H1 (cell line): ENCODE measurements at regions not wholly inside any gene's neighbourhood (a gene's known extent, or its start where the extent isn't known, plus 50 kb on each side); places are given as distances from the start of the nearest gene placed in this dataset.
A peak's percentile ranks its signal among the peaks of the same experiment; 100 is the strongest.

Source experiments
- CTCF ChIA-PET: fragments of 300-600 bp; sonication (Branson Sonifier 250); formaldehyde crosslinking; loops from one replicate; lab custom pipeline; 2021; ENCODE audit not compliant: partially characterized antibody; lab: Charles Lee
- POLR2A ChIA-PET: fragments of 300-600 bp; sonication (Branson Sonifier 250); formaldehyde crosslinking; loops from one replicate; lab custom pipeline; 2021; ENCODE audit warnings: inconsistent platforms; ENCODE audit not compliant: partially characterized antibody; lab: Charles Lee
- DNase-seq, 2 experiments: peaks; one replicate each; pipeline versions ENCODE4 v3.0.0 to v3.0.0-alpha.2; 2010 to 2022; ENCODE audit warnings: low spot score in 2 of 2, low read depth in 1 of 2, mixed read lengths in 1 of 2
- FAIRE-seq: peaks from 2 replicates; lab custom pipeline; 2011; peaks lifted over from hg19 to GRCh38; lab: Jason Lieb, UNC
- H2AFZ ChIP-seq: 2 replicates; pipeline ENCODE4 v1.8.1; 2012; ENCODE audit warnings: low read length, inconsistent platforms
- H2AK5ac ChIP-seq: 2 replicates; pipeline ENCODE4 v1.6.1; 2013; ENCODE audit warnings: low read depth, low read length
- H2BK120ac ChIP-seq: replicated peaks from 2 replicates; pipeline ENCODE3; 2013; ENCODE audit warnings: low read depth, low read length, inconsistent platforms
- H2BK12ac ChIP-seq: 2 replicates; pipeline ENCODE4 v1.6.1; 2013; ENCODE audit warnings: low read depth, low read length
- H2BK15ac ChIP-seq: 2 replicates; pipeline ENCODE4 v1.6.1; 2013; ENCODE audit warnings: low read length
- H2BK20ac ChIP-seq: 2 replicates; pipeline ENCODE4 v1.6.1; 2013; ENCODE audit warnings: low read length
- H2BK5ac ChIP-seq: 2 replicates; pipeline ENCODE4 v1.6.1; 2013; ENCODE audit warnings: low read depth, low read length
- H3K14ac ChIP-seq: 2 replicates; pipeline ENCODE4 v1.6.1; 2013; ENCODE audit warnings: inconsistent platforms; ENCODE audit not compliant: insufficient read length
- H3K18ac ChIP-seq: 2 replicates; pipeline ENCODE4 v1.6.1; 2013; ENCODE audit warnings: low read length; ENCODE audit errors: extremely low read depth
- H3K23ac ChIP-seq: 2 replicates; pipeline ENCODE4 v1.6.1; 2013; ENCODE audit warnings: inconsistent platforms; ENCODE audit not compliant: insufficient read length
- H3K23me2 ChIP-seq: 2 replicates; pipeline ENCODE4 v1.6.1; 2013; ENCODE audit warnings: low read depth, low read length
- H3K27ac ChIP-seq: 2 replicates; pipeline ENCODE4 v1.6.1; 2011; ENCODE audit warnings: low read depth, low read length, inconsistent platforms
- H3K27me3 ChIP-seq, 4 experiments: replicated peaks in 1 of 4; 1 replicate in 1 of 4; 2 replicates in 3 of 4; pipeline versions ENCODE4 v1.6.1 to v1.8.1; 2011 to 2013; ENCODE audit warnings: low read length in 3 of 4, mild to moderate bottlenecking in 3 of 4, inconsistent platforms in 2 of 4, mixed read lengths in 2 of 4, moderate library complexity in 1 of 4; ENCODE audit not compliant: control insufficient read depth in 3 of 4, insufficient read depth in 3 of 4; ENCODE audit errors: extremely low read depth in 1 of 4
- H3K36me3 ChIP-seq, 4 experiments: 2 replicates each; pipeline versions ENCODE4 v1.6.1 to v1.8.1; 2011 to 2013; ENCODE audit warnings: mild to moderate bottlenecking in 4 of 4, low read length in 3 of 4, moderate library complexity in 2 of 4, control low read depth in 1 of 4, inconsistent platforms in 1 of 4; ENCODE audit not compliant: insufficient read depth in 4 of 4, control insufficient read depth in 2 of 4
- H3K4ac ChIP-seq: replicated peaks from 2 replicates; pipeline ENCODE3; 2013; ENCODE audit warnings: low read length, low read depth, mixed read lengths, inconsistent platforms; ENCODE audit not compliant: insufficient read length
- H3K4me1 ChIP-seq, 4 experiments: replicated peaks in 1 of 4; 1 replicate in 1 of 4; 2 replicates in 3 of 4; pipeline versions ENCODE4 v1.6.1 to v1.8.1; 2011 to 2013; ENCODE audit warnings: low read length in 3 of 4, inconsistent platforms in 2 of 4, mixed read lengths in 1 of 4; ENCODE audit not compliant: insufficient read depth in 4 of 4, control insufficient read depth in 3 of 4
- H3K4me2 ChIP-seq, 2 experiments: 2 replicates each; pipeline versions ENCODE4 v1.6.1 to v1.8.1; 2011 to 2013; ENCODE audit warnings: low read depth in 2 of 2, low read length in 2 of 2, control low read depth in 1 of 2, inconsistent platforms in 1 of 2, mild to moderate bottlenecking in 1 of 2; ENCODE audit not compliant: insufficient read depth in 1 of 2
- H3K4me3 ChIP-seq, 4 experiments: fragments of 200-600, 300-600 bp in 1 of 4; sonication (generic), shearing (Covaris generic), sonication (Bioruptor Twin) in 1 of 4; 2 replicates each; pipeline versions ENCODE4 v1.5.1 to v1.8.1; 2011 to 2016; ENCODE audit warnings: low read length in 4 of 4, low read depth in 3 of 4, control low read depth in 2 of 4, inconsistent platforms in 2 of 4, mild to moderate bottlenecking in 2 of 4, mixed read lengths in 1 of 4, moderate library complexity in 1 of 4; ENCODE audit not compliant: insufficient read depth in 2 of 4; ENCODE audit errors: extremely low read depth in 1 of 4
- H3K56ac ChIP-seq: replicated peaks from 2 replicates; pipeline ENCODE3; 2013; ENCODE audit warnings: low read depth, mild to moderate bottlenecking, mixed read lengths, low read length, inconsistent platforms; ENCODE audit not compliant: insufficient read length
- H3K79me1 ChIP-seq: 2 replicates; pipeline ENCODE4 v1.6.1; 2013; ENCODE audit warnings: low read depth, low read length, control low read depth
- H3K79me2 ChIP-seq, 2 experiments: 2 replicates each; pipeline versions ENCODE4 v1.6.1 to v1.8.1; 2012 to 2013; ENCODE audit warnings: low read length in 2 of 2, mild to moderate bottlenecking in 2 of 2, inconsistent platforms in 1 of 2; ENCODE audit not compliant: insufficient read depth in 2 of 2, control insufficient read depth in 1 of 2
- H3K9ac ChIP-seq, 4 experiments: replicated peaks in 1 of 4; 1 replicate in 1 of 4; 2 replicates in 3 of 4; pipeline versions ENCODE4 v1.6.1 to v1.8.1; 2011 to 2013; ENCODE audit warnings: low read depth in 3 of 4, low read length in 3 of 4, control low read depth in 2 of 4, mild to moderate bottlenecking in 2 of 4, moderate library complexity in 2 of 4, inconsistent platforms in 1 of 4; ENCODE audit errors: extremely low read depth in 1 of 4
- H3K9me3 ChIP-seq, 2 experiments: 2 replicates each; pipeline versions ENCODE4 v1.6.1 to v1.8.1; 2012 to 2013; ENCODE audit warnings: mild to moderate bottlenecking in 2 of 2, moderate library complexity in 2 of 2, control low read depth in 1 of 2, inconsistent platforms in 1 of 2, low read depth in 1 of 2, low read length in 1 of 2, mixed read lengths in 1 of 2; ENCODE audit not compliant: insufficient read depth in 2 of 2
- H4K20me1 ChIP-seq, 2 experiments: replicated peaks in 1 of 2; 2 replicates each; pipeline versions ENCODE3 to v1.8.1; 2011 to 2013; ENCODE audit warnings: inconsistent platforms in 2 of 2, low read length in 2 of 2, mild to moderate bottlenecking in 1 of 2; ENCODE audit not compliant: insufficient read depth in 2 of 2, control insufficient read depth in 1 of 2
- H4K5ac ChIP-seq: 2 replicates; pipeline ENCODE4 v1.6.1; 2013; ENCODE audit warnings: low read length, low read depth, mixed read lengths, inconsistent platforms; ENCODE audit not compliant: insufficient read length
- H4K8ac ChIP-seq: 2 replicates; pipeline ENCODE4 v1.8.0; 2013; ENCODE audit warnings: mild to moderate bottlenecking, moderate library complexity, low read length, inconsistent platforms; ENCODE audit not compliant: insufficient read depth; ENCODE audit errors: extremely low read depth
- H4K91ac ChIP-seq: replicated peaks from 2 replicates; pipeline ENCODE3; 2013; ENCODE audit warnings: low read length, mixed read lengths, inconsistent platforms; ENCODE audit not compliant: insufficient read length
- CBX5 ChIP-seq: fragments of 300-800, 300-1000 bp; sonication (generic); IDR thresholded peaks from 2 replicates; pipeline ENCODE4 v1.7.1; 2016; ENCODE audit warnings: antibody characterized with exemption, low read length, low read depth
- CBX8 ChIP-seq: fragments of 300-800, 300-1000 bp; sonication (generic); IDR thresholded peaks from 2 replicates; pipeline ENCODE4 v1.7.1; 2016; ENCODE audit warnings: low read depth, low read length, borderline replicate concordance
- CHD1 ChIP-seq: IDR thresholded peaks from 2 replicates; pipeline ENCODE4 v1.6.1; 2012; ENCODE audit warnings: low read depth, low read length, improper control_type of control experiment
- CHD2 ChIP-seq: IDR thresholded peaks from 2 replicates; pipeline ENCODE4 v1.6.1; 2012; ENCODE audit warnings: low read length, improper control_type of control experiment
- CTBP2 ChIP-seq: IDR thresholded peaks from 2 replicates; pipeline ENCODE4 v1.7.0; 2011; ENCODE audit warnings: borderline replicate concordance, mild to moderate bottlenecking, moderate library complexity, mixed read lengths, low read length; ENCODE audit not compliant: insufficient read depth, insufficient read length
- JUND ChIP-seq: IDR thresholded peaks from 2 replicates; pipeline ENCODE4 v1.6.1; 2011; ENCODE audit warnings: mild to moderate bottlenecking, improper control_type of control experiment, low read length
- KDM1A ChIP-seq: fragments of 200-600, 300-600 bp; sonication (generic); IDR thresholded peaks from 2 replicates; pipeline ENCODE4 v1.7.1; 2016; ENCODE audit warnings: mild to moderate bottlenecking, low read length, borderline replicate concordance
- KDM4A ChIP-seq: IDR thresholded peaks from one replicate; pipeline ENCODE4 v1.7.1; 2012; ENCODE audit warnings: low read depth, mild to moderate bottlenecking, moderate library complexity, low read length, inconsistent platforms; ENCODE audit not compliant: severe bottlenecking
- MAFK ChIP-seq: IDR thresholded peaks from 2 replicates; pipeline ENCODE4 v1.6.1; 2012; ENCODE audit warnings: low read depth, mild to moderate bottlenecking, improper control_type of control experiment, low read length
- POLR2A ChIP-seq, 2 experiments: IDR thresholded peaks; 1 replicate in 1 of 2; 2 replicates in 1 of 2; pipeline ENCODE4 v1.6.1; 2011; ENCODE audit warnings: low read depth in 2 of 2, low read length in 2 of 2, mild to moderate bottlenecking in 2 of 2; ENCODE audit errors: control extremely low read depth in 1 of 2
- POLR2AphosphoS5 ChIP-seq: IDR thresholded peaks from 2 replicates; pipeline ENCODE4 v1.6.1; 2011; ENCODE audit warnings: low read depth, low read length
- RAD21 ChIP-seq, 2 experiments: IDR thresholded peaks in 1 of 2; conservative IDR thresholded peaks in 1 of 2; 2 replicates each; pipeline ENCODE4 v1.6.1; 2011; ENCODE audit warnings: low read depth in 2 of 2, low read length in 2 of 2, improper control_type of control experiment in 1 of 2, inconsistent platforms in 1 of 2, mild to moderate bottlenecking in 1 of 2, moderate library complexity in 1 of 2
- SIN3A ChIP-seq, 2 experiments: IDR thresholded peaks in 1 of 2; conservative IDR thresholded peaks in 1 of 2; 2 replicates each; pipeline ENCODE4 v1.6.1; 2011 to 2012; ENCODE audit warnings: low read length in 2 of 2, improper control_type of control experiment in 1 of 2, low read depth in 1 of 2, mild to moderate bottlenecking in 1 of 2
- TAF1 ChIP-seq: IDR thresholded peaks from 2 replicates; pipeline ENCODE4 v1.6.1; 2011; ENCODE audit warnings: mild to moderate bottlenecking, low read depth, low read length
- WGBS, 2 experiments: shearing (Covaris generic) in 1 of 2; methylation state at CpG; one replicate each; pipeline versions ENCODE4 v1.1.6 to v1.1.7; 2013 to 2015; ENCODE audit warnings: low lambda C conversion rate in 2 of 2, mixed read lengths in 2 of 2, inconsistent platforms in 1 of 2, low coverage in 1 of 2, missing lambda C conversion rate in 1 of 2; ENCODE audit not compliant: insufficient replicate concordance in 2 of 2, insufficient coverage in 1 of 2, insufficient read length in 1 of 2; ENCODE audit errors: extremely low coverage in 1 of 2, missing lambda C conversion rate in 1 of 2; 5-methylcytosine and 5-hydroxymethylcytosine counted together
- TF ChIP-seq, protein P1 (sequence below): IDR thresholded peaks from 2 replicates; pipeline ENCODE4 v1.6.1; 2011; ENCODE audit warnings: low read depth, mild to moderate bottlenecking, low read length; ENCODE audit not compliant: insufficient read depth

DNA sequence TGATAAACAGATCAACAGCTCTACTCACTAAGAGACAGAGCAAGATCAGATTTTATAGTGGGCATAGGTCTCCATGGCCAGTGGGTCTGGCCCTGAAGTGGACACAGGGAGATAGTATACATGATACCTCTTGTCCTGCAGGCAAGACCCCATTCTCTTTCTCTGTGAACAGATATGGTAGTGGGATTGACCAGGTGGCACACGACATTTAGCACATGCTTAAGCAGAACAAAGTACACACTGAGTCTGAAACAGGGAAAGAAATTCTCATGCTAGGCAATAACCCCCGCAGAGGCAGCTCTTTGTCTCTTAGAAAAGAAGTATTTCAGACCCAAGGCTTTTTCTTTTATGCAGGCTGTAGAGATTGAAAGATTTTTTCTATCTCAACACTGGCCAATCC lies 1331.2 kb downstream of the FSCB start:
- no peak for DNase-seq
- no peak overlapping the region for H4K91ac ChIP-seq
- TF ChIP-seq RAD21 (IDR thresholded peaks at IDR 0.05 in 1 of 2, conservative IDR thresholded peaks at IDR 0.05 in 1 of 2; ENCODE audit: low read depth in 2 of 2, low read length in 2 of 2) (no peak), CTBP2 (no peak), SIN3A (conservative IDR thresholded peaks at IDR 0.05 in 1 of 2, IDR thresholded peaks at IDR 0.05 in 1 of 2; ENCODE audit: low read depth in 1 of 2, low read length in 2 of 2) (no peak), KDM1A (no peak), CHD2 (no peak), JUND (no peak), CBX5 (no peak), CHD1 (no peak), POLR2AphosphoS5 (no peak), MAFK (no peak), TAF1 (no peak), KDM4A (no peak), CBX8 (no peak), POLR2A (IDR thresholded peaks at IDR 0.05; ENCODE audit: control extremely low read depth in 1 of 2, low read depth in 2 of 2, low read length in 2 of 2) (no peak)
- TF ChIP-seq, protein P1, sequence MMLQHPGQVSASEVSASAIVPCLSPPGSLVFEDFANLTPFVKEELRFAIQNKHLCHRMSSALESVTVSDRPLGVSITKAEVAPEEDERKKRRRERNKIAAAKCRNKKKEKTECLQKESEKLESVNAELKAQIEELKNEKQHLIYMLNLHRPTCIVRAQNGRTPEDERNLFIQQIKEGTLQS: no peak

More for the DNA sequence above, 1331.2 kb downstream of the FSCB start:
- Histone ChIP-seq H3K23ac (no peak overlapping the region), H3K4ac (no peak overlapping the region), H3K27ac (no peak overlapping the region), H2BK5ac (no peak overlapping the region), H3K79me1 (no peaks in the 10 kb centered on the region), H3K4me2 (no peak overlapping the region), H4K20me1 (no peaks in the 10 kb centered on the region), H3K4me1 (no peaks in the 10 kb centered on the region), H2AFZ (peak overlapping the region; percentile 63; the same call in 1 of the 2 replicates), H3K9ac (no peak overlapping the region), H3K27me3 (peaks cover 0 to 2% (median 0%) of the 10 kb centered on the region in 4 experiments; a peak in 1 of 7 replicates), H2BK20ac (no peak overlapping the region), H3K23me2 (no peaks in the 10 kb centered on the region), H4K5ac (no peak overlapping the region), H3K56ac (no peak overlapping the region), H3K14ac (no peak overlapping the region), H3K36me3 (no peaks in the 10 kb centered on the region), H2BK15ac (no peak overlapping the region), H2BK120ac (no peak overlapping the region), H4K8ac (no peak overlapping the region), H3K79me2 (no peaks in the 10 kb centered on the region), H2AK5ac (no peak overlapping the region), H3K4me3 (no peak overlapping the region), H3K18ac (no peak overlapping the region), H3K9me3 (no peaks in the 10 kb centered on the region), H2BK12ac (no peak overlapping the region)
- ChIA-PET CTCF (no interaction called here), POLR2A (no interaction called here)
- no peak for FAIRE-seq
- 93% methylated on average over 2 of the region's 2 CpGs; no CpG with 5 or more reads in 1 of the 2 experiments for WGBS, 2 experiments
